Memory B cell (primary cell): ENCODE measurements at regions not wholly inside any gene's neighbourhood (a gene's known extent, or its start where the extent isn't known, plus 50 kb on each side); places are given as distances from the start of the nearest gene placed in this dataset.

ENCODE experiments used
- ATAC-seq: fragments of 150-1000 bp; cut with Tn5 transposase; 2 replicates; pipeline ENCODE4 v1.10.0; 2021; ENCODE audit warnings: low read depth, mild to moderate bottlenecking, moderate library complexity
- DNase-seq, 2 donors: peaks; one replicate each; pipeline ENCODE4 v3.0.0; 2022; ENCODE audit warnings: low spot score in 2 of 2
- H3K27ac Mint-ChIP-seq: one replicate; pipeline ENCODE4 v1.8.0; 2022; ENCODE audit warnings: mild to moderate bottlenecking, moderate library complexity, mixed read lengths
- H3K27me3 Mint-ChIP-seq: one replicate; pipeline ENCODE4 v1.8.0; 2022; ENCODE audit warnings: mixed read lengths
- H3K36me3 Mint-ChIP-seq: one replicate; pipeline ENCODE4 v1.8.0; 2022; ENCODE audit warnings: mild to moderate bottlenecking, mixed read lengths
- H3K4me1 Mint-ChIP-seq: one replicate; pipeline ENCODE4 v1.8.0; 2022; ENCODE audit warnings: mixed read lengths
- H3K4me3 Mint-ChIP-seq: one replicate; pipeline ENCODE4 v1.8.0; 2022; ENCODE audit warnings: mild to moderate bottlenecking, moderate library complexity, mixed read lengths
- H3K9me3 Mint-ChIP-seq: one replicate; pipeline ENCODE4 v1.8.0; 2022; ENCODE audit warnings: mixed read lengths

GRCh38 chr11:71332447-71332846, 80.1 kb upstream of the SHANK2 start:
- Mint-ChIP-seq H3K9me3 (peaks cover 2% of the 10 kb centered on the region), H3K4me1 (no peaks in the 10 kb centered on the region), H3K36me3 (no peaks in the 10 kb centered on the region), H3K27me3 (peaks cover 3% of the 10 kb centered on the region), H3K4me3 (no peak overlapping the region), H3K27ac (no peak overlapping the region)
- ATAC-seq = no peak
- no peak for DNase-seq

- DNase-seq = no peak
- H3K27me3 Mint-ChIP-seq = peaks cover 3% of the 10 kb centered on the region
- no peaks in the 10 kb centered on the region for H3K36me3 Mint-ChIP-seq
- H3K4me1 Mint-ChIP-seq = no peaks in the 10 kb centered on the region
- no peak overlapping the region for H3K27ac Mint-ChIP-seq
- ATAC-seq = no peak
- H3K9me3 Mint-ChIP-seq = peaks cover 2% of the 10 kb centered on the region
- no peak overlapping the region for H3K4me3 Mint-ChIP-seq
These were observed 79.7 kb upstream of the SHANK2 start for GRCh38 chr11:71332046-71332445.

GRCh38 chr11:71331631-71332030, 79.3 kb upstream of the SHANK2 start:
- Mint-ChIP-seq H3K4me1 (no peaks in the 10 kb centered on the region), H3K4me3 (no peak overlapping the region), H3K9me3 (peaks cover 2% of the 10 kb centered on the region), H3K36me3 (no peaks in the 10 kb centered on the region), H3K27me3 (peaks cover 3% of the 10 kb centered on the region), H3K27ac (no peak overlapping the region)
- no peak for DNase-seq
- ATAC-seq = no peak

GRCh38 chr11:71330996-71331395, 78.6 kb upstream of the SHANK2 start:
- no peaks in the 10 kb centered on the region for H3K4me1 Mint-ChIP-seq
- ATAC-seq (no peak), DNase-seq (no peak)
- no peaks in the 10 kb centered on the region for H3K36me3 Mint-ChIP-seq
- H3K27me3 Mint-ChIP-seq = peaks cover 3% of the 10 kb centered on the region
- H3K27ac Mint-ChIP-seq = no peak overlapping the region
- peaks cover 2% of the 10 kb centered on the region for H3K9me3 Mint-ChIP-seq
- no peak overlapping the region for H3K4me3 Mint-ChIP-seq

- peaks cover 2% of the 10 kb centered on the region for H3K9me3 Mint-ChIP-seq
- H3K27ac Mint-ChIP-seq = no peak overlapping the region
- no peak for DNase-seq
- H3K36me3 Mint-ChIP-seq = no peaks in the 10 kb centered on the region
- no peaks in the 10 kb centered on the region for H3K4me1 Mint-ChIP-seq
- ATAC-seq = no peak
- no peak overlapping the region for H3K4me3 Mint-ChIP-seq
- H3K27me3 Mint-ChIP-seq = peaks cover 3% of the 10 kb centered on the region
These were observed 78.0 kb upstream of the SHANK2 start for GRCh38 chr11:71330349-71330748.

- Mint-ChIP-seq H3K27ac (no peak overlapping the region), H3K4me3 (no peak overlapping the region), H3K9me3 (peaks cover 2% of the 10 kb centered on the region), H3K36me3 (no peaks in the 10 kb centered on the region), H3K27me3 (peaks cover 5% of the 10 kb centered on the region), H3K4me1 (no peaks in the 10 kb centered on the region)
- ATAC-seq (no peak), DNase-seq (no peak)
These were observed 77.4 kb upstream of the SHANK2 start for GRCh38 chr11:71329786-71330185.

- Mint-ChIP-seq H3K9me3 (peaks cover 2% of the 10 kb centered on the region), H3K36me3 (no peaks in the 10 kb centered on the region), H3K27ac (no peak overlapping the region), H3K4me1 (no peaks in the 10 kb centered on the region), H3K27me3 (peaks cover 7% of the 10 kb centered on the region), H3K4me3 (no peak overlapping the region)
- no peak for ATAC-seq
- DNase-seq = no peak
These were observed 76.8 kb upstream of the SHANK2 start for GRCh38 chr11:71329165-71329510.

GRCh38 chr11:71327156-71328085, 75.0 kb upstream of the SHANK2 start:
- ATAC-seq (no peak), DNase-seq (no peak)
- H3K4me1 Mint-ChIP-seq = no peaks in the 10 kb centered on the region
- no peak overlapping the region for H3K27ac Mint-ChIP-seq
- H3K27me3 Mint-ChIP-seq = peaks cover 14% of the 10 kb centered on the region
- H3K9me3 Mint-ChIP-seq = no peaks in the 10 kb centered on the region
- H3K4me3 Mint-ChIP-seq = no peak overlapping the region
- no peaks in the 10 kb centered on the region for H3K36me3 Mint-ChIP-seq

- Mint-ChIP-seq H3K4me1 (no peaks in the 10 kb centered on the region), H3K27me3 (peaks cover 14% of the 10 kb centered on the region), H3K36me3 (no peaks in the 10 kb centered on the region), H3K9me3 (no peaks in the 10 kb centered on the region), H3K27ac (no peak overlapping the region), H3K4me3 (no peak overlapping the region)
- ATAC-seq (no peak), DNase-seq (no peak)
These were observed 74.1 kb upstream of the SHANK2 start for GRCh38 chr11:71326328-71326940.

GRCh38 chr11:71325418-71326327, 73.3 kb upstream of the SHANK2 start:
- Mint-ChIP-seq H3K27ac (no peak overlapping the region), H3K9me3 (no peaks in the 10 kb centered on the region), H3K27me3 (peaks cover 17% of the 10 kb centered on the region), H3K36me3 (no peaks in the 10 kb centered on the region), H3K4me3 (no peak overlapping the region), H3K4me1 (no peaks in the 10 kb centered on the region)
- ATAC-seq (no peak), DNase-seq (no peak)

- Mint-ChIP-seq H3K27me3 (peaks cover 16% of the 10 kb centered on the region), H3K4me1 (no peaks in the 10 kb centered on the region), H3K9me3 (no peaks in the 10 kb centered on the region), H3K36me3 (no peaks in the 10 kb centered on the region), H3K4me3 (no peak overlapping the region), H3K27ac (no peak overlapping the region)
- DNase-seq (no peak), ATAC-seq (no peak)
These were observed 72.5 kb upstream of the SHANK2 start for GRCh38 chr11:71324788-71325417.

GRCh38 chr11:71323876-71324526, 71.6 kb upstream of the SHANK2 start:
- no peak overlapping the region for H3K4me3 Mint-ChIP-seq
- no peaks in the 10 kb centered on the region for H3K36me3 Mint-ChIP-seq
- peaks cover 4% of the 10 kb centered on the region for H3K9me3 Mint-ChIP-seq
- H3K27me3 Mint-ChIP-seq = peaks cover 17% of the 10 kb centered on the region
- no peaks in the 10 kb centered on the region for H3K4me1 Mint-ChIP-seq
- DNase-seq = no peak
- ATAC-seq = no peak
- H3K27ac Mint-ChIP-seq = no peak overlapping the region

- H3K27me3 Mint-ChIP-seq = peaks cover 17% of the 10 kb centered on the region
- peaks cover 5% of the 10 kb centered on the region for H3K36me3 Mint-ChIP-seq
- no peak for DNase-seq
- H3K4me3 Mint-ChIP-seq = no peak overlapping the region
- no peak for ATAC-seq
- H3K4me1 Mint-ChIP-seq = no peaks in the 10 kb centered on the region
- peaks cover 10% of the 10 kb centered on the region for H3K9me3 Mint-ChIP-seq
- no peak overlapping the region for H3K27ac Mint-ChIP-seq
These were observed 70.6 kb upstream of the SHANK2 start for GRCh38 chr11:71322861-71323582.
